ENCODE measurements at regions not wholly inside any gene's neighbourhood (a gene's known extent, or its start where the extent isn't known, plus 50 kb on each side); places are given as distances from the start of the nearest gene placed in this dataset.
"Not testable (repeated sequence)": the region's sequence is repeated elsewhere in the genome, so short reads cannot be mapped to it uniquely, and the experiment has no call there.

GRCh38 chr11:127790592-127790991 lies 790.0 kb upstream of the KIRREL3 start:
- Histone ChIP-seq H3K4me2 (ENCODE audit: low read length) (no peak overlapping the region), H3K4me3 (ENCODE audit: low read depth, low read length, poor library complexity, severe bottlenecking) (no peak overlapping the region), H3K79me2 (ENCODE audit: insufficient read depth, low read depth, low read length) (no peaks in the 10 kb centered on the region), H3K36me3 (ENCODE audit: insufficient read depth, low read length) (no peaks in the 10 kb centered on the region), H3K9me3 (ENCODE audit: low read length) (no peaks in the 10 kb centered on the region), H3K27ac (ENCODE audit: low read depth, low read length, poor library complexity, severe bottlenecking) (no peak overlapping the region), H3K4me1 (ENCODE audit: insufficient read depth, low read length, poor library complexity, severe bottlenecking) (no peaks in the 10 kb centered on the region), H2AFZ (ENCODE audit: low read length) (no peak overlapping the region), H3K9me2 (ENCODE audit: insufficient read depth, low read length) (no peaks in the 10 kb centered on the region), H4K20me1 (ENCODE audit: insufficient read depth, low read length) (no peaks in the 10 kb centered on the region)
- ChIA-PET CTCF (ENCODE audit: unreplicated experiment) (no interaction called here), POLR2A (interaction anchor here (0.6 kb wide), 1 partner anchor 99 kb away, joined by 3 read pairs; no protein-coding TSS in a partner anchor)
- no TSS peak for BruUV-seq (replicated peaks)
- intact Hi-C loops (cut with micrococcal nuclease; ENCODE audit: unreplicated experiment): no loop called here
- DNase-seq (ENCODE audit: low spot score): no peak
- no peak for TF ChIP-seq CTCF (conservative IDR thresholded peaks at IDR 0.05; ENCODE audit: low read length)
- no peak for TF ChIP-seq EZH2phosphoT487 (IDR thresholded peaks at IDR 0.05; ENCODE audit: borderline replicate concordance, low read depth, low read length)

- Histone ChIP-seq H3K4me2 (ENCODE audit: low read length) (no peak overlapping the region), H2AFZ (ENCODE audit: low read length) (no peak overlapping the region), H3K9me2 (ENCODE audit: insufficient read depth, low read length) (no peaks in the 10 kb centered on the region), H3K9me3 (ENCODE audit: low read length) (no peaks in the 10 kb centered on the region), H3K4me3 (ENCODE audit: low read depth, low read length, poor library complexity, severe bottlenecking) (no peak overlapping the region), H3K4me1 (ENCODE audit: insufficient read depth, low read length, poor library complexity, severe bottlenecking) (no peaks in the 10 kb centered on the region), H3K79me2 (ENCODE audit: insufficient read depth, low read depth, low read length) (no peaks in the 10 kb centered on the region), H3K36me3 (ENCODE audit: insufficient read depth, low read length) (no peaks in the 10 kb centered on the region), H4K20me1 (ENCODE audit: insufficient read depth, low read length) (no peaks in the 10 kb centered on the region), H3K27ac (ENCODE audit: low read depth, low read length, poor library complexity, severe bottlenecking) (no peak overlapping the region)
- CTCF ChIA-PET (ENCODE audit: unreplicated experiment): no interaction called here
- intact Hi-C loops (cut with micrococcal nuclease; ENCODE audit: unreplicated experiment): no loop called here
- BruUV-seq (replicated peaks): no TSS peak
- peak; percentile 8 for DNase-seq (ENCODE audit: low spot score)
- POLR2A ChIA-PET: no interaction called here
- TF ChIP-seq EZH2phosphoT487 (IDR thresholded peaks at IDR 0.05; ENCODE audit: borderline replicate concordance, low read depth, low read length): no peak
- peak; percentile 56 for TF ChIP-seq CTCF (conservative IDR thresholded peaks at IDR 0.05; ENCODE audit: low read length)
These were observed 789.4 kb upstream of the KIRREL3 start for GRCh38 chr11:127789927-127790326.

- H3K4me1 ChIP-seq (ENCODE audit: insufficient read depth, low read length, poor library complexity, severe bottlenecking); CTCF ChIA-PET (ENCODE audit: unreplicated experiment); H3K79me2 ChIP-seq (ENCODE audit: insufficient read depth, low read depth, low read length); intact Hi-C loops (cut with micrococcal nuclease; ENCODE audit: unreplicated experiment); H3K36me3 ChIP-seq (ENCODE audit: insufficient read depth, low read length); DNase-seq (ENCODE audit: low spot score); H3K27ac ChIP-seq (ENCODE audit: low read depth, low read length, poor library complexity, severe bottlenecking); H3K9me3 ChIP-seq (ENCODE audit: low read length); H2AFZ ChIP-seq (ENCODE audit: low read length); H3K4me2 ChIP-seq (ENCODE audit: low read length); H3K9me2 ChIP-seq (ENCODE audit: insufficient read depth, low read length); H3K4me3 ChIP-seq (ENCODE audit: low read depth, low read length, poor library complexity, severe bottlenecking); H4K20me1 ChIP-seq (ENCODE audit: insufficient read depth, low read length); BruUV-seq (replicated peaks); POLR2A ChIA-PET: not testable (repeated sequence)
These were observed 772.4 kb upstream of the KIRREL3 start for GRCh38 chr11:127772938-127773337.

GRCh38 chr11:127768931-127769330 lies 768.4 kb upstream of the KIRREL3 start:
- H3K36me3 ChIP-seq (ENCODE audit: insufficient read depth, low read length); H3K9me2 ChIP-seq (ENCODE audit: insufficient read depth, low read length); H3K4me2 ChIP-seq (ENCODE audit: low read length); H2AFZ ChIP-seq (ENCODE audit: low read length); H3K4me1 ChIP-seq (ENCODE audit: insufficient read depth, low read length, poor library complexity, severe bottlenecking); H4K20me1 ChIP-seq (ENCODE audit: insufficient read depth, low read length); BruUV-seq (replicated peaks); CTCF ChIA-PET (ENCODE audit: unreplicated experiment); H3K9me3 ChIP-seq (ENCODE audit: low read length); POLR2A ChIA-PET; intact Hi-C loops (cut with micrococcal nuclease; ENCODE audit: unreplicated experiment); H3K4me3 ChIP-seq (ENCODE audit: low read depth, low read length, poor library complexity, severe bottlenecking); H3K79me2 ChIP-seq (ENCODE audit: insufficient read depth, low read depth, low read length); H3K27ac ChIP-seq (ENCODE audit: low read depth, low read length, poor library complexity, severe bottlenecking); DNase-seq (ENCODE audit: low spot score): not testable (repeated sequence)
